ENCODE measurements at regions not wholly inside any gene's neighbourhood (a gene's known extent, or its start where the extent isn't known, plus 50 kb on each side); places are given as distances from the start of the nearest gene placed in this dataset.

GRCh38 chr1:213538251-213538650 lies 449.5 kb upstream of the PROX1 start:
- no peak for TF ChIP-seq LEF1 (IDR thresholded peaks at IDR 0.05; ENCODE audit: borderline replicate concordance)
- no peak for TF ChIP-seq FOXM1 (IDR thresholded peaks at IDR 0.05; ENCODE audit: borderline replicate concordance)
- no peak for TF ChIP-seq SP1 (IDR thresholded peaks at IDR 0.05)
- no peak for TF ChIP-seq BHLHE40 (IDR thresholded peaks at IDR 0.05; ENCODE audit: borderline replicate concordance)
- TF ChIP-seq HDGF (IDR thresholded peaks at IDR 0.05; ENCODE audit: borderline replicate concordance): no peak
- TF ChIP-seq FOXA1 (IDR thresholded peaks at IDR 0.05): no peak
- TF ChIP-seq TARDBP (IDR thresholded peaks at IDR 0.05): no peak
- no peak for TF ChIP-seq NFRKB (IDR thresholded peaks at IDR 0.05)
- no peak for TF ChIP-seq SUZ12 (IDR thresholded peaks at IDR 0.05)
- no peak for TF ChIP-seq L3MBTL2 (conservative IDR thresholded peaks at IDR 0.05)
- no peak for TF ChIP-seq ELF4 (IDR thresholded peaks at IDR 0.05)
